ENCODE measurements at regions not wholly inside any gene's neighbourhood (a gene's known extent, or its start where the extent isn't known, plus 50 kb on each side); places are given as distances from the start of the nearest gene placed in this dataset.

DNA sequence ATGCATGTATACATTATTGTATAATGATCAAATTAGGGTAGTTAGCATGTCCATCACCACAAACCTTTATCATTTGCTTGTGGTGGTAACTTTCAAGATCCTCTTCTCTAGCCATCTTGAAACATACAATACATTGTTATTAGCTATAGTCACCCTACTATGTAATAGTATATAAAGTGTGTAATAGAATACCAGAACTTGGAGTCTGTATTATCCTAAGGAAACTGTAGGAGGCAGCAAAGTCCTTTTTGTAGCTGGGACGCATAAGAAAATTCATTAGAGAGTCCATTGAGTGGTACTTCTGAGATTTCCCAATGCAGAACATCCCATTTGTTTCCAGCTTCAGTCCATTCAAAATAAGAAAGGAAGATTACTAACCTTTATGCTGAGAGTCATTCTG, 325.9 kb upstream of the LRFN5 start:
- no peak overlapping the region for H3K4me3 ChIP-seq (ENCODE audit: low read depth, low read length)
- peak; percentile 6 for DNase-seq (ENCODE audit: low read depth)
- TF ChIP-seq, protein P1, sequence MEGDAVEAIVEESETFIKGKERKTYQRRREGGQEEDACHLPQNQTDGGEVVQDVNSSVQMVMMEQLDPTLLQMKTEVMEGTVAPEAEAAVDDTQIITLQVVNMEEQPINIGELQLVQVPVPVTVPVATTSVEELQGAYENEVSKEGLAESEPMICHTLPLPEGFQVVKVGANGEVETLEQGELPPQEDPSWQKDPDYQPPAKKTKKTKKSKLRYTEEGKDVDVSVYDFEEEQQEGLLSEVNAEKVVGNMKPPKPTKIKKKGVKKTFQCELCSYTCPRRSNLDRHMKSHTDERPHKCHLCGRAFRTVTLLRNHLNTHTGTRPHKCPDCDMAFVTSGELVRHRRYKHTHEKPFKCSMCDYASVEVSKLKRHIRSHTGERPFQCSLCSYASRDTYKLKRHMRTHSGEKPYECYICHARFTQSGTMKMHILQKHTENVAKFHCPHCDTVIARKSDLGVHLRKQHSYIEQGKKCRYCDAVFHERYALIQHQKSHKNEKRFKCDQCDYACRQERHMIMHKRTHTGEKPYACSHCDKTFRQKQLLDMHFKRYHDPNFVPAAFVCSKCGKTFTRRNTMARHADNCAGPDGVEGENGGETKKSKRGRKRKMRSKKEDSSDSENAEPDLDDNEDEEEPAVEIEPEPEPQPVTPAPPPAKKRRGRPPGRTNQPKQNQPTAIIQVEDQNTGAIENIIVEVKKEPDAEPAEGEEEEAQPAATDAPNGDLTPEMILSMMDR (IDR thresholded peaks at IDR 0.05; ENCODE audit: control insufficient read depth, extremely low read depth, insufficient read depth) = peak; percentile 58

DNA sequence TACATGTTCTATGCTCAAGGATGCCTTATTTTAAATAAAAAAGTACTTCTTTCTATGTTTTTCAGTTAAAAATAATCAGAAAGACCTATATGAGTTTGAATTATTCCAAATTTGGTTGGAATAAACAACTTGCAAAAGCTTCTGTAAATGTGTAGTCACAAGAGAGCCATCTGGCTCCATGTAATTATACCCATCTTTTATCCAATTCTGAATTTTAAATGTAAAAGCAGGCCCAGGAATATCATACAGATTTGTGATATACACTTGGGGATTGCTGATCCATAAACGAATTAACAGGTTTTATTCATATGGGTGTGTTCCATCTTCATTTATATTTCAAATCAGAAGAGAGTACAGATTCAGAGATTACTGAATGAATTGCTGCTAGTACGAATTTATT, 329.2 kb upstream of the LRFN5 start:
- no peak overlapping the region for H3K4me3 ChIP-seq (ENCODE audit: low read depth, low read length)
- TF ChIP-seq, protein P1 (IDR thresholded peaks at IDR 0.05; ENCODE audit: control insufficient read depth, extremely low read depth, insufficient read depth) = no peak
- DNase-seq (ENCODE audit: low read depth) = no peak

DNA sequence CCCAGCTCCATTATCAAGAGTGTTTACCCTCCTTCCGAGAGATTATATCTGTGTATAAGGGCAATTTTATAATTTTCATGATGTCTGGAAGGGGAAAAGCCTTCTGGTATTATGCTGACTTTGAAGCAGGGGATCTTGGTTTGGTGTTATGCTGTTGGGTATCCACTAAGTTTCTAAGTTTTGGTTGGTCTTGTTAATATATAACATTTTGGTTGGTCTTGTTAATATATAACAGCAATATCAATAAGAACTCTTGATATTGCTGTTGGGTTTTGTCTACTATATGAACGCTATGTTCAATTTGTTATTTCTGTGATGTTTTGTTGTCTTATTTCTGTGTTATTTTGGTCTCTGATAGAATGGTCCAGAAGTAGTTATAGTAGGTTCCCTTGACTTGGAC, 349.2 kb upstream of the LRFN5 start:
- no peak overlapping the region for H3K4me3 ChIP-seq (ENCODE audit: low read depth, low read length)
- TF ChIP-seq, protein P1 (IDR thresholded peaks at IDR 0.05; ENCODE audit: control insufficient read depth, extremely low read depth, insufficient read depth) = no peak
- DNase-seq (ENCODE audit: low read depth) = no peak

DNA sequence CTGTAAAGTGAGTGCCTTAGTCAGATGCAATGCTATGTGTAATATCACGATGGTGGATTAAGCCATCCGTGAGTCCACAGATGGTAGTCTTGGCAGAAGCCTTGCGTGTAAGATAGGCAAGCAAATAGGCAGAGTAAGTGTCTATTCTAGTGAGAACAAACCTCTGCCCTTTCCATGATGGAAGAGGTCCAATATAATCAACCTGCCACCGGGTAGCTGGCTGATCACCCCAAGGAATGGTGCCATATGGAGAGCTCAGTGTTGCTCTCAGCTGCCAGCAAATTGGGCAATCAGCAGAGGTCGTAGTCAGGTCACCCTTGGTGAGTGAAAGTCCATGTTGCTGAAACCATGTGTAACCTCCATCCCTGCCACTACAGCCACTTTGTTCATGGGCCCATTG, 371.2 kb upstream of the LRFN5 start:
- H3K4me3 ChIP-seq (ENCODE audit: low read depth, low read length) = no peak overlapping the region
- DNase-seq (ENCODE audit: low read depth) = no peak
- TF ChIP-seq, protein P1 (IDR thresholded peaks at IDR 0.05; ENCODE audit: control insufficient read depth, extremely low read depth, insufficient read depth) = no peak

DNA sequence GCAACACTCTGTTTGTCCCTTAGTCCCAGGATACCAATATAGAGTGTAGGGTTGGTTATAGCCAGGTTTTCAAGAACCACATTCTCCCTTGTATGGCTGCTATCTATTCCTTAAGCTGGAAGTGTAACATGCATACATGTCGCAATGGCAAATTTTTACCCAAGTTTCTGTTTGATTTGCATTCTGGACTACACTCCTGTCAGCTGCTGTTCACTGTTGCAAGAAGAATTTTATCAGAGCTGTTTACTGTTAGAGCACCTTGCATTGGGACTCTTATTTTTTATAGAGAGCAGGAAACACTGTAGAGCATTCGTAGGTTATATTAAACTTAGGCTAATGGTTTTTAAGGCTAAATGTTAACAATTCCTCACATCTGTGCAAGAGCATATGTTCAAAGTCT, 376.0 kb upstream of the LRFN5 start:
- DNase-seq (ENCODE audit: low read depth) = no peak
- no peak overlapping the region for H3K4me3 ChIP-seq (ENCODE audit: low read depth, low read length)
- TF ChIP-seq, protein P1 (IDR thresholded peaks at IDR 0.05; ENCODE audit: control insufficient read depth, extremely low read depth, insufficient read depth) = no peak

DNA sequence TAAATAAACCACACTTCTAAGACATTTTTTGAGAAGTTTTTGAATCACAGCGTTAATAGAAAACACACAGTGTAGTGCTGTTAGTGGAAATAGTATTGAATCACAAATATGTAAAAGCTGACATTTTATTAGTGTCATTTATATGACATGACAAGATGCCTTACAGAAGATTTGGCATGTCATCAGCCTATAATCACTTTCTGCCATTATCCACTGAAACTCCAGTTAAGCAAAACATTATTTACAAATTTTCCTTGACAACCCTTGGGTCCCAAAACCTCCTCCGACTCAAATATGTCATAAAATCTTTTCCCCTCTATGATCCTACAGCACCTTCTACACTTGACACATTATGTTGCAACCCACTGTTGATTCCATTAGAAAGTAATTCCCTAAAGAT, 376.9 kb upstream of the LRFN5 start:
- no peak overlapping the region for H3K4me3 ChIP-seq (ENCODE audit: low read depth, low read length)
- TF ChIP-seq, protein P1 (IDR thresholded peaks at IDR 0.05; ENCODE audit: control insufficient read depth, extremely low read depth, insufficient read depth) = no peak
- no peak for DNase-seq (ENCODE audit: low read depth)

DNA sequence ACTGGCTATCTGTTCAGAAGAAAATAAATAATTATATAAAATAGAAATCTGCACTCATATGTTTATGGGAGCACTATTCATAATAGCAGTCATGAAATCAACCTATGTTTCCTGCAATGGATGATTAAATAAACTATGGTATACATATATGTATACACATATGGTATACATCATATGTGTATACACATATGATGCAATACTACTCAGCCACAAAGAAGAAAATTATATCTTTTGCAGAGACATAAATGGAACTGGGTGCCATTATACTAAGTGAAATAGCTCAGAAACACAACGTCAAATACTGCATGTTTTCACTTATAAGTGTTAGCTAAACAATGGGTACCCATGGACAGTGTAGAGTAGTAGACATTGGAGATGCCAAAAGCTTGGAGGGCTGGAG, 381.2 kb upstream of the LRFN5 start:
- TF ChIP-seq, protein P1 (IDR thresholded peaks at IDR 0.05; ENCODE audit: control insufficient read depth, extremely low read depth, insufficient read depth) = no peak

More for the DNA sequence above, 381.2 kb upstream of the LRFN5 start:
- no peak for DNase-seq (ENCODE audit: low read depth)
- no peak overlapping the region for H3K4me3 ChIP-seq (ENCODE audit: low read depth, low read length)

All from LNCaP clone FGC (cell line).